ENCODE measurements at regions not wholly inside any gene's neighbourhood (a gene's known extent, or its start where the extent isn't known, plus 50 kb on each side); places are given as distances from the start of the nearest gene placed in this dataset.

DNA sequence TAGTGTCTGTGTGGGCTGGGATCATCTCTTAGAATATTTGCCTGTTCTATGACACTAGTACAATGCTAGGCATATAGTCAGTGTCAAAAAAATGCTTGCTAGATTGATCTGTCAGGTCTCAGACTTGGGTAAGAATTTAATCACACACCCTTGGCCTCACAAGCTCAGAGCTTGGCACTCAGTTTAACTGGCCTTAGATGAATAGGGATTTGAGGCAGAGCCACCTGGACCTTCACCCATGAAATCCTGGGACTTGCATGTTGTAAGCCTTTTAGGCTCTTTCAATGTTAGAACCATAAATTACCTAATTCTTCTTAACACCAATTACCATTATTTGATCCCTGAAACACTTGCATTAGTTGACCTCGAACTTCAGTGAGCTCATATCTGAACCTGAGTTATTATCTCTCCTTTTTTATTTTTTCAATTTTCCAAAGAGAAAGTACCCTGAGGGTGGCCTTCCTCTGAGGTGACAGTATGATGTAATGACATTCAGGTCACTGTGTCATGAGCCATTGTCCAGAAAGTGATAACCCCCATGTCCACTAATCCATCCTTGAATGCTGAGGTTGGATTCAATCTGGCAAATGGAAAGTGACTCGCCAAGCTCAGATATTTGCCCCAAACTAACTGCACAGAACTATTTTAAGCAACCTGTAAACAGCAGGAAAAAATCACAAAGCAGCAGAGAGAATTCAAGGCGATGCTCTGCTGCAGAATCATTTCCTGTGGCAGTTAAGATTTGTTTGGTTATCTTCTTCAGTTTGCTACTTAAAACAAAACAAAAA lies 615.2 kb upstream of the NR2F2 start:
- H3K4me1 ChIP-seq (ENCODE audit: insufficient read depth, low read length, severe bottlenecking) = no peaks in the 10 kb centered on the region
- H3F3A ChIP-seq (ENCODE audit: insufficient read depth, low read length) = no peaks in the 10 kb centered on the region
- H3K36me3 ChIP-seq (ENCODE audit: insufficient read depth, low read length) = no peaks in the 10 kb centered on the region
- H3K9me2 ChIP-seq (ENCODE audit: low read depth, low read length) = no peaks in the 10 kb centered on the region
- no peak overlapping the region for H2AFZ ChIP-seq (ENCODE audit: low read length)
- no peaks in the 10 kb centered on the region for H3K9me3 ChIP-seq (ENCODE audit: low read length)
- H3K27ac ChIP-seq (ENCODE audit: low read depth, low read length, poor library complexity, severe bottlenecking) = no peak overlapping the region
- no peaks in the 10 kb centered on the region for H3K79me2 ChIP-seq (ENCODE audit: insufficient read depth, low read length)
- no peak for TF ChIP-seq EZH2 (IDR thresholded peaks at IDR 0.05; ENCODE audit: borderline replicate concordance, low read length)
- TF ChIP-seq, protein P1, sequence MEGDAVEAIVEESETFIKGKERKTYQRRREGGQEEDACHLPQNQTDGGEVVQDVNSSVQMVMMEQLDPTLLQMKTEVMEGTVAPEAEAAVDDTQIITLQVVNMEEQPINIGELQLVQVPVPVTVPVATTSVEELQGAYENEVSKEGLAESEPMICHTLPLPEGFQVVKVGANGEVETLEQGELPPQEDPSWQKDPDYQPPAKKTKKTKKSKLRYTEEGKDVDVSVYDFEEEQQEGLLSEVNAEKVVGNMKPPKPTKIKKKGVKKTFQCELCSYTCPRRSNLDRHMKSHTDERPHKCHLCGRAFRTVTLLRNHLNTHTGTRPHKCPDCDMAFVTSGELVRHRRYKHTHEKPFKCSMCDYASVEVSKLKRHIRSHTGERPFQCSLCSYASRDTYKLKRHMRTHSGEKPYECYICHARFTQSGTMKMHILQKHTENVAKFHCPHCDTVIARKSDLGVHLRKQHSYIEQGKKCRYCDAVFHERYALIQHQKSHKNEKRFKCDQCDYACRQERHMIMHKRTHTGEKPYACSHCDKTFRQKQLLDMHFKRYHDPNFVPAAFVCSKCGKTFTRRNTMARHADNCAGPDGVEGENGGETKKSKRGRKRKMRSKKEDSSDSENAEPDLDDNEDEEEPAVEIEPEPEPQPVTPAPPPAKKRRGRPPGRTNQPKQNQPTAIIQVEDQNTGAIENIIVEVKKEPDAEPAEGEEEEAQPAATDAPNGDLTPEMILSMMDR (IDR thresholded peaks at IDR 0.05; ENCODE audit: low read length) = no peak
- no peak overlapping the region for H3K4me3 ChIP-seq (ENCODE audit: low read depth, low read length, poor library complexity, severe bottlenecking)
- H3K4me2 ChIP-seq (ENCODE audit: low read length) = no peak overlapping the region
- no peak overlapping the region for H3K9ac ChIP-seq (ENCODE audit: low read length)
- no peaks in the 10 kb centered on the region for H4K20me1 ChIP-seq (ENCODE audit: insufficient read depth, low read length)
- no peaks in the 10 kb centered on the region for H3K27me3 ChIP-seq (ENCODE audit: insufficient read depth, low read length)

DNA sequence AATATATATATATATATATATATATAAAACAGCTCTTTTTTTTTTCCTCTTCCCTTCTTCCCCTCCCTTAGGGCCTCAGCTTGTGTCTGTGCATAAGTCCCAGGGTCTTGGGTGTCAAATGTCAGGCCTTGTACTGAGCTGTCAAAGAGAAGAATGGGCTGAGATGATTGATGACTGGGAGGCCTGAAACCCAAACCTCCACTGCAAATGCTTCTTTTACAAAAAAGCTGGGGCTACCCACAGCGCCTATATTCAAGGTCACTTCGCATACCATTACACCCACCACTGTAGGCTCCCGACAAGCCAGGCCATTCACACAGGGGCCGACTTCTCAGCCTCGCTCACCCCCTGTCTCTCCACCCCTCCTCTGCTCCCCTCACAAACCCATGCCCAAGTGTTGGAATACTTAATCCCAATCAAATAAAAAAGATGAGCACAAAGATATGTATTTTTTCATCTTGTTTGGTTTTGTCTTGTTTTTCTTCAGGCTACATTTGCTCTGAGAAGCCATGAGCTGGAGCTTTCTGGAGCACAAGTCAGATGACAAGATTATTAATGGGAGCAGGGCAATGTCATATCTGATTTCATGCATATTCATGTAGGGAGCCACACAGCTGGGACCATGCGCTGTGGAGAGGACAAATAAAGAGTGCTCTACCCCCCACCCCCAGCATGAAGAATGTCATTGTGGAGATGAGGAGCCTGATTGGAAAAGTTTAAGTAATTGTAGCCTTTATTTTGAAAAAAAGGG lies 614.4 kb upstream of the NR2F2 start:
- Histone ChIP-seq H3K9me3 (ENCODE audit: low read length) (no peaks in the 10 kb centered on the region), H3K36me3 (ENCODE audit: insufficient read depth, low read length) (no peaks in the 10 kb centered on the region), H2AFZ (ENCODE audit: low read length) (no peak overlapping the region), H3K9me2 (ENCODE audit: low read depth, low read length) (no peaks in the 10 kb centered on the region), H3F3A (ENCODE audit: insufficient read depth, low read length) (no peaks in the 10 kb centered on the region), H3K9ac (ENCODE audit: low read length) (no peak overlapping the region), H4K20me1 (ENCODE audit: insufficient read depth, low read length) (no peaks in the 10 kb centered on the region), H3K79me2 (ENCODE audit: insufficient read depth, low read length) (no peaks in the 10 kb centered on the region), H3K4me3 (ENCODE audit: low read depth, low read length, poor library complexity, severe bottlenecking) (no peak overlapping the region), H3K4me2 (ENCODE audit: low read length) (no peak overlapping the region), H3K4me1 (ENCODE audit: insufficient read depth, low read length, severe bottlenecking) (no peaks in the 10 kb centered on the region), H3K27me3 (ENCODE audit: insufficient read depth, low read length) (no peaks in the 10 kb centered on the region), H3K27ac (ENCODE audit: low read depth, low read length, poor library complexity, severe bottlenecking) (no peak overlapping the region)
- no peak for TF ChIP-seq EZH2 (IDR thresholded peaks at IDR 0.05; ENCODE audit: borderline replicate concordance, low read length)
- TF ChIP-seq, protein P1 (IDR thresholded peaks at IDR 0.05; ENCODE audit: low read length) = no peak

DNA sequence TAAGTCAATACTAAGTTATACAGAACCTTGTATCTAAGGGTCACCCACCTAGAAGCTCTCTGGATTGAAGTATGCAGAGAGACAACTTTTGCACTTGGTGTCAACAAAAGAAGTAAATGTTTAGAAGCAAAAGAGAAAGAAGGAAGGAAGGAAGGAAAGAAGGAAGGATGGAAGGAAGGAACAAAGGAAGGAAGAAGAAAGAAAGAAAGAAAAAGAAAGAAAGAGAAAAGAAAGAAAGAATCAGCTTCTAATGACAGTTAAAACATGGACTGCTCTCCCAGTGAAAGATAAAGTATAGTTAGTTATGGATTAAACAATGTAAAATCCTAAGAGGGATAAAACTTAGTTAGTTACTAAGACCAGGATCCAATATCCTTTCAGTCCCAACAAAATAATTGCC lies 613.8 kb upstream of the NR2F2 start:
- H3K9me2 ChIP-seq (ENCODE audit: low read depth, low read length) = no peaks in the 10 kb centered on the region
- no peak overlapping the region for H3K4me3 ChIP-seq (ENCODE audit: low read depth, low read length, poor library complexity, severe bottlenecking)
- H3K36me3 ChIP-seq (ENCODE audit: insufficient read depth, low read length) = no peaks in the 10 kb centered on the region
- H3K27ac ChIP-seq (ENCODE audit: low read depth, low read length, poor library complexity, severe bottlenecking) = no peak overlapping the region
- H3K9me3 ChIP-seq (ENCODE audit: low read length) = no peaks in the 10 kb centered on the region
- H3F3A ChIP-seq (ENCODE audit: insufficient read depth, low read length) = no peaks in the 10 kb centered on the region
- H4K20me1 ChIP-seq (ENCODE audit: insufficient read depth, low read length) = no peaks in the 10 kb centered on the region
- H3K79me2 ChIP-seq (ENCODE audit: insufficient read depth, low read length) = no peaks in the 10 kb centered on the region
- no peak overlapping the region for H3K9ac ChIP-seq (ENCODE audit: low read length)
- TF ChIP-seq, protein P1 (IDR thresholded peaks at IDR 0.05; ENCODE audit: low read length) = no peak
- no peak for TF ChIP-seq EZH2 (IDR thresholded peaks at IDR 0.05; ENCODE audit: borderline replicate concordance, low read length)
- no peak overlapping the region for H3K4me2 ChIP-seq (ENCODE audit: low read length)
- no peaks in the 10 kb centered on the region for H3K4me1 ChIP-seq (ENCODE audit: insufficient read depth, low read length, severe bottlenecking)
- H3K27me3 ChIP-seq (ENCODE audit: insufficient read depth, low read length) = no peaks in the 10 kb centered on the region
- H2AFZ ChIP-seq (ENCODE audit: low read length) = no peak overlapping the region
